ENCODE measurements at regions not wholly inside any gene's neighbourhood (a gene's known extent, or its start where the extent isn't known, plus 50 kb on each side); places are given as distances from the start of the nearest gene placed in this dataset.
"Not testable (repeated sequence)": the region's sequence is repeated elsewhere in the genome, so short reads cannot be mapped to it uniquely, and the experiment has no call there.

- DNase-seq (ENCODE audit: low read depth), result no peak
These were observed 161.5 kb upstream of the SLC28A3 start for GRCh38 chr9:84502066-84502465.

GRCh38 chr9:84504360-84504759 lies 163.8 kb upstream of the SLC28A3 start:
- DNase-seq (ENCODE audit: low read depth), result no peak

- no peak for DNase-seq (ENCODE audit: low read depth)
These were observed 157.9 kb upstream of the NTRK2 start for GRCh38 chr9:84511651-84512050.

DNA sequence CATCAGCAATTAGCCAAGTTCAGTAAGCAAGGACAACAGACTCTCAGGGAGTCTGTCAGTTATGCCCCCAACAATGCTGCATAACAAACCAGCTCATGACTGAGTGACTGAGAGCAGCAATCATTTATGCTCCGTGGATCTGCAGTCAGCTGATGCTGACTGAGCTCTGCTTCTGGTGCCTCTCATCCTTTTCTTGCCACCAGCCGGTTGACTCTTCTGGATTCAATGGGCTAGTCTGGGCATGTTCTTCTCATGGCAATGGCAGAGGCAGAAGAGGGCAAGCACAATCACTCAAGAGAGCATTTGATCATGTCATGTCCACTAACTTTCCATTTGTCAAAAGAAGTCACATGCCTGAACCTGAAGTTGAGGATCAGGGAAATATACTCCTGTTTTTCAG lies 157.0 kb upstream of the NTRK2 start:
- no peak for DNase-seq (ENCODE audit: low read depth)

DNA sequence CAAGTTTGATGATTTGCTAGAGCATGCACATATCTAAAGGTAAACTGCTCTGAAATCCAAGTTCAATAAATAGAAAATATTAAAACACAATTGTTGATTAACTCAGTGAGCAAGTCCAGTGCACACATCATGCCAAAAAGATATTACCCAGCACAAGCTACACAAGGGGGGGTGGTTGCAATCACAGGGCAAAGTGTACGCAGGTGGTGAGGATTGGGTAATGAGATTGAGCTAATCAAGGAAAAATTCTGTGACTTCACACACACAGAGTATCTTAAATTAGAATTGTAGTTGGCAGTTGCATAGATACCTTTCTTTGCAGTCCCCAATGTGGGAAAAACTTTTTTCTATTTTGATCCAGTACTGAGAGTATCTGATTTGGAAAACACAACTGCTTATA lies 156.1 kb upstream of the NTRK2 start:
- no peak for DNase-seq (ENCODE audit: low read depth)

- no peak for DNase-seq (ENCODE audit: low read depth)
These were observed 155.6 kb upstream of the NTRK2 start for GRCh38 chr9:84513979-84514378.

- DNase-seq (ENCODE audit: low read depth), result no peak
These were observed 155.1 kb upstream of the NTRK2 start for GRCh38 chr9:84514421-84514820.

GRCh38 chr9:84517026-84517425 lies 152.5 kb upstream of the NTRK2 start:
- DNase-seq (ENCODE audit: low read depth), result no peak

- DNase-seq (ENCODE audit: low read depth), result no peak
These were observed 150.1 kb upstream of the NTRK2 start for GRCh38 chr9:84519413-84519812.

- DNase-seq (ENCODE audit: low read depth), result no peak
These were observed 148.3 kb upstream of the NTRK2 start for GRCh38 chr9:84521208-84521607.

- not testable (repeated sequence) for DNase-seq (ENCODE audit: low read depth)
These were observed 143.3 kb upstream of the NTRK2 start for GRCh38 chr9:84526211-84526610.

DNA sequence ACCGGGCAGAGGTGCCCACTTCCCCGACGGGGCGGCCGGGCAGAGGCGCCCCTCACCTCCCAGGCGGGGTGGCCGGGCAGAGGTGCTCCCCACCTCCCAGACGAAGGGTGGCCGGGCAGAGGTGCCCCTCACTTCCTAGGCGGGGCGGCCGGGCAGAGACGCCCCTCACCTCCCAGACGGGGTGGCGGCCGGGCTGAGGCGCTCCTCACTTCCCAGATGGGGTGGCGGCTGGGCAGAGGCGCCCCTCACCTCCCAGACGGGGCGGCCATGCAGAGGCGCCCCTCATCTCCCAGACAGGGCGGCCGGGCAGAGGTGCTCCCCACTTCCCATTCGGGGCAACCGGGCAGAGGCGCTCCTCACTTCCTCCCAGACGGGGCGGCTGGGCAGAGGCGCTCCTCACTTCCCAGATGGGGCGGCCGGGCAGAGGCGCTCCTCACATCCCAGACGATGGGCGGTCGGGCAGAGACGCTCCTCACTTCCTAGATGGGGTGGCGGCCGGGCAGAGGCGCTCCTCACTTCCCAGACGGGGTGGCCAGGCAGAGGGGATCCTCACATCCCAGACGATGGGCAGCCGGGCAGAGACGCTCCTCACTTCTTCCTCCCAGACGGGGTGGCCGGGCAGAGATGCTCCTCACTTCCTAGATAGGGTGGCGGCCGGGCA lies 142.3 kb upstream of the NTRK2 start:
- DNase-seq (ENCODE audit: low read depth), result not testable (repeated sequence)

DNA sequence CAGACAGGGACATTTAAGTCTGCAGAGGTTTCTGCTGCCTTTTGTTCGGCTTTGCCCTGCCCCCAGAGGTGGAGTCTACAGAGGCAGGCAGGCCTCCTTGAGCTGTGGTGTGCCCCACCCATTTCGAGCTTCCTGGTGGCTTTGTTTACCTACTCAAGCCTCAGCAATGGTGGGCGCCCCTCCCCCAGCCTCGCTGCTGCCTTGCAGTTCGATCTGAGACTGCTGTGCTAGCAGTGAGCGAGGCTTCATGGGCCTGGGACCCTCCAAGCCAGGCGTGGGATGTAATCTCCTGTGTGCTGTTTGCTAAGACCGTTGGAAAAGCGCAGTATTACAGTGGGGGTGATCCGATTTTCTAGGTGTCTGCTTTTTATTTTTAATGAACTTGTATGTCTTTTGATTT lies 133.6 kb upstream of the NTRK2 start:
- not testable (repeated sequence) for DNase-seq (ENCODE audit: low read depth)

DNA sequence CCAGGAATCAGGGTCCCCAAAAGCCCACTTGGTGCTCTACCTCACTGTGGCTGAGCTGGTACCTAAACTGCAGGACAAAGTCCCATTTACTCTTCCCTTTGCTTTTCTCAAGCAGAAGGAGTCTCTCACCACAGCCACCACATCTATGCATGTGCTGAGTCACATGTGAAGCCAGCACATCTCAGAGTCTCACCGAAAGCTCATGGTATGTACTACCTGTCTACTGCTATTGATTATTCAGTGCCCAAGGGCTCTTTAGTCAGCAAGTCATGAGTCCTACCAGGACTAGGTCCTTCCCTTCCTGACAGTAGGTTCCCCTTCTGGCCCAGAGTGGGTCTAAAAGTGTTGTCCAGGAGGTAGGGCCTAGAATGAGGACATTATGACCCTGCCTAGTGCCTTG lies 130.7 kb upstream of the NTRK2 start:
- no peak for DNase-seq (ENCODE audit: low read depth)

DNA sequence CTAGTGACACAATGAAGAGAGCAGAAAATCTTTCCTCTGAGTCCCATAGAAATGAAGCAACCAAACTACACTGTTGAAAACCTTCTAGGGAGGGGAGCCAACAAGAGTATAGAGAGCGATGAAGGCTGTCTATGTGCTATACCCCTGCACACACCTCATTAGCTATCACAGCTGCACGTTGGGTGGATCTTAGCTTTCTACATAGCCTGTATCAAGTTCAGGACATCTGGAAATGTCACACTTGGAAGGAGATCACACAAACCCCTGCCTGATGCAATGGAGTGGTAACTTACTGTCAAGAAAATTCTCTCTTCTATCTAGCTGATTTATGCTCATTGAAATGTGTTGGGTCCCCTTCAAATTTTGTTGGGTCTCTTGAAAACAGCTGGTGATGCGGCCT lies 127.0 kb upstream of the NTRK2 start:
- DNase-seq (ENCODE audit: low read depth), result no peak

DNA sequence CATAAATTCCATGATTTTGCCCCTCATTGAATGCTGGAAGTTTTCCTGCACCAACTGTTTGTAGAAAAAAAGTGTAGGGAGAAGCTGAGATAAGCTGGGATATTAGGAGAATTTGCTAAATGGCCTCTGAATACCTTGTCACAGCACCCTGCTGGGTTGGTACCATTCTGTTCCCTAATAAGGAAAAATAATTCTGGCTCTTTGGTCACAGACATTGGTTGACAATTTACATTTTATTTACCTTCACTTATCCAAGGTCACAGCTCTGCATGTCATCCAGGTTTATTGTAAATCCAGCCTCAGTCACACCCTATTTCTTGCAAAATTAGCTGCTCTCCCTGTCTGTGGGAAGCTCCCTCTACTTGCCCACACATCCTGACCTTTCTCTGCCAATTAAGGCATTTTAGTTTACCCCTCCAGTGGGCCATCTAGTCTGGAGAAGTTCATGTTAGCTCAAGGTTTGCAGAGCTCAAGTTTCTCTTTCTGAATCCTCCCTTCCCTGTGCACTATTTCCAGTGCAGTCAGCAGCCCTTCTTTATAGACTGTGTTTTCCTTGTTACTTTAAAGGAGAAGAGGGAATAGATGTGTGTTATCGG lies 115.4 kb upstream of the NTRK2 start:
- no peak for DNase-seq (ENCODE audit: low read depth)

- no peak for DNase-seq (ENCODE audit: low read depth)
These were observed 113.0 kb upstream of the NTRK2 start for GRCh38 chr9:84556556-84556955.

DNA sequence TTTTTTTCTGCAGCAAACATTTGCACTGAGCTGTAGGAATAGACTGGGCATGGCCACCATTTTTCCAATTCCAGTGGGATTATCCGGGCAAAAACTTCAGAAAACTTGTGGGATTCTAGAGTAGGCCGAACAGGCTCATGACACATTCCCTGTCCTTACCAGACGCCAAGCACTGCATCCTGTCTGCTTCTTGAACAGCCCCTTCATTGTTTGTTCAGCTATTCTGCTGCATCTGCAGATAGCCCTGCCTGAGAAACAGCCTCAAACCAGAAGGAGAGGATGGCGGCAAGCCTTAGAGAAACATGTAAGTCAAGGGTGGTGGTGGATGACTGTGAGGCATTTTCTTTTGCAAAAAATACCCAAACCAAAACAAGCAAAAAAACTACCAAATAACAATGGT lies 111.8 kb upstream of the NTRK2 start:
- no peak for DNase-seq (ENCODE audit: low read depth)

- no peak for DNase-seq (ENCODE audit: low read depth)
These were observed 105.8 kb upstream of the NTRK2 start for GRCh38 chr9:84563691-84564090.

GRCh38 chr9:84567805-84568204 lies 101.7 kb upstream of the NTRK2 start:
- DNase-seq (ENCODE audit: low read depth), result no peak

DNA sequence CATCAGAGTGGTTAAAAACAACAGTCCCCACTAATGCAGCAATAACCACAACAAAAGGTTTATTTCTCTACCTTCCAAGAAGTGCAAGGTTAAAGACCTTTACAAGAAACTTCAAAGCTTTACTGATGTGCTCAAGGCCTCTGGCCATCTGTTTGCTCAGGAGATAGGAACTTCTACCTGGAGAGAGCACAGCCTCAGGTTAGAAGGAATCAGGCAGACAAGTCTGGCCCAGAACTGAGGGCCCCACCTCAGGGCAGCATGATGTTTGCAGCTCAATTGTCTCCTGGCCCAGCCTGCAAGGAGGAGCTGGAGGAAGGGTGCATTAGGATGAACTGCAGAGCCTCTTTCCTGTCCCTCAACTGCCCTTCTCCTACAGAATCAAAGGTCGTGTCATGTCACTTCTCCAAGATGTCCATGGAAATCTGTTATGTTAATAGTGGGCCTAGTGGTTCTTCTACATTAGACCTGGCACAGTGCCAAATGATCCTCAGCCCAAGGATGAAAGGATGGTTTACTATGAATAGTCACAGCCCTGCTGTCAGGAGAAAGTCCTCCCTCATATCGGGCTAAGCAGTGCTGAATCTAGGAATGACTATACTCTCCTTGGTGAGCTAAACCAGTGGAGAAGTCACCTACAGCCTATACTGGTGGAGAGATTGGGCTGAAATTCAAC lies 98.9 kb upstream of the NTRK2 start:
- DNase-seq (ENCODE audit: low read depth), result no peak

- no peak for DNase-seq (ENCODE audit: low read depth)
These were observed 96.4 kb upstream of the NTRK2 start for GRCh38 chr9:84573083-84573482.

DNA sequence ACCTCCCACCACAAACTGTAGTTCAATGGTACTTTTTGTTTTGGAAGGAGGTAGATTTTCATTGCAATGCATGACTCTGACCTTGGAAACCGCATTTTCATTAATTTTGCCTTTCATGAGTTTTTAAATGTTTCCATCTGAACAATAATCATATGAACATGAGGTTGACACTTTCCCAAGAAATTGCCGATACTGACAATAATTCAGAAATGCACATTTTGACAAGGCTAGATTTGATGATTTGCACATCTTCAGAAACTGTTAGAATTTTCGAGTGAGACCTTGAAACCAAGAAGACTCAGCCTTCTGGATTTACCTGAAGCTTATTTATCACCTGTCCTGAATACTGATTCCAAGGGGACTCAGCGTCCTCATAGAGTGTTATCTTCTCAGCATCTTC lies 93.8 kb upstream of the NTRK2 start:
- DNase-seq (ENCODE audit: low read depth), result no peak

Data from LHCN-M2 (cell line).